Stimulated activated memory B cell treated with anti-CD40 and anti-IgM and Interleukin-4, amounts not matched to agents 10 μg/mL and 1 μg/mL and 100 μg/mL, for 72 hours (primary cell): ENCODE measurements at regions not wholly inside any gene's neighbourhood (a gene's known extent, or its start where the extent isn't known, plus 50 kb on each side); places are given as distances from the start of the nearest gene placed in this dataset.
A peak's percentile ranks its signal among the peaks of the same experiment; 100 is the strongest.
"Not testable (repeated sequence)": the region's sequence is repeated elsewhere in the genome, so short reads cannot be mapped to it uniquely, and the experiment has no call there.

Experiments
- ATAC-seq: fragments of 150-1000 bp; cut with Tn5 transposase; 2 replicates; pipeline ENCODE4 v1.10.0; 2021
- H3K27ac Mint-ChIP-seq: one replicate; pipeline ENCODE4 v1.8.0; 2022; ENCODE audit warnings: mild to moderate bottlenecking, mixed read lengths
- H3K27me3 Mint-ChIP-seq: one replicate; pipeline ENCODE4 v1.8.0; 2022; ENCODE audit warnings: mixed read lengths
- H3K36me3 Mint-ChIP-seq: one replicate; pipeline ENCODE4 v1.8.0; 2022; ENCODE audit warnings: mixed read lengths
- H3K4me1 Mint-ChIP-seq: one replicate; pipeline ENCODE4 v1.8.0; 2022; ENCODE audit warnings: mixed read lengths
- H3K4me3 Mint-ChIP-seq: one replicate; pipeline ENCODE4 v1.8.0; 2022; ENCODE audit warnings: mild to moderate bottlenecking, moderate library complexity, mixed read lengths
- H3K9me3 Mint-ChIP-seq: one replicate; pipeline ENCODE4 v1.8.0; 2022; ENCODE audit warnings: mixed read lengths

DNA sequence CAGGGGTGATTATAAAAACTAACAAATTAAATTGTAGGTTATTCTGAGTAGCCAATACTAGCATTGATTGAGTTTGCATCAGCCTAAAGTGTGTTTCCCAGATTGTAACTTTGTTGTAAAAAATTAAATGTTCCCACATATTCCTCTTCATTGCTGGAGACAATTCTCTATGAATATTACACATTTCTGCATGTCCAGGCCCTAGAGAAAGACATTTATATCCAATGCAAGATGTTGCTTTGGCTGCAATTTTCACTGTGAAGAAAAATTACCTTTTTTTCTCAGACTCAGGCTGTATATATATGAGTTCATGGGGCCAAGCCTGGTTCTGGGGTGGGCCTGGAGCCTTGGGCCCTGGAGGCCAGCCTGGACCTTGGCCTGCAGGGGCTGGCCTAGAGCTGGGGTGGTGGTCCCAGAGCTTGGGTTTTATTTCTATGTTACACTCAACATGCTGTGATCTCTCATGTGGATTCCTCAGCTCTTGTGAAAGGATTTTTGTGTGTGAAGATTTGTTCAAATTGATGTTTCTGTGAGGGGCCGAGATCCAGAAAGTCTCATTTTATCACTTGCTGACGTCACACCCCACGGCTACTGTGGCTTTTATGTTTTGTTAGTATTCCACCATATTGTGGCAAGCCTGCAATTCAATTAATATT lies 232.5 kb downstream of the SPATA31A1 start:
- Mint-ChIP-seq H3K36me3 (no peaks in the 10 kb centered on the region), H3K4me1 (no peaks in the 10 kb centered on the region), H3K27me3 (no peaks in the 10 kb centered on the region), H3K9me3 (no peaks in the 10 kb centered on the region), H3K27ac (no peak overlapping the region), H3K4me3 (no peak overlapping the region)
- ATAC-seq = peak; percentile 53

DNA sequence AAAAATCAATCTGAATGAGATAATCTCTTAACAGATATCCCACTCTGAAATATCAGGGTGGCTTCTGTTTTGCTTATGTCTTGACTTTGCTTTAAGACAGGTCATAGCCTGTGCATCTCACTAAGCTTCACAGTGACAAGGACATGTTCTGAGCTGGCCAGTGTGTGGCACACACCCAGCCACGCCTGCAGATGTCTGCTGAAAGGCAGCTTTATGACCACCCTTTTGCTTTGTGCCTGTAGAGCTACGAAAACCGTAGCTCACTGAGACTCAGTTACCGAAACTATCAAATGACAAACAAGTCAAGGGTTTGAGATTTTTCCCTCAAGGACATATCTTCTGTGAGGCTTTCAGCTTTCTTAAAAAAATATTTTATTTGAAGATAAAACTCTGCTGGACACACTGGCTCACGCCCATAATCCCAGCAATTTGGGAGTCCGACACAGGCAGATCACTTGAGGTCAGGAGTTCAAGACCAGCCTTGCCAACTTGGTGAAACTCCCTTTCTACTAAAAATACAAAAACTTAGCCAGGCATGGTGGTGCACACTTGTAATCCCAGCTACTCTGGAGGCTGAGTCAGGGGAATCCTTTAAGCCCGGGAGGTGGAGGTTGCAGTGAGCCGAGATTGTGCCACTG lies 233.2 kb downstream of the SPATA31A1 start:
- Mint-ChIP-seq H3K4me3 (no peak overlapping the region), H3K9me3 (no peaks in the 10 kb centered on the region), H3K27me3 (no peaks in the 10 kb centered on the region), H3K36me3 (no peaks in the 10 kb centered on the region), H3K4me1 (no peaks in the 10 kb centered on the region), H3K27ac (no peak overlapping the region)
- ATAC-seq = peak; percentile 44

DNA sequence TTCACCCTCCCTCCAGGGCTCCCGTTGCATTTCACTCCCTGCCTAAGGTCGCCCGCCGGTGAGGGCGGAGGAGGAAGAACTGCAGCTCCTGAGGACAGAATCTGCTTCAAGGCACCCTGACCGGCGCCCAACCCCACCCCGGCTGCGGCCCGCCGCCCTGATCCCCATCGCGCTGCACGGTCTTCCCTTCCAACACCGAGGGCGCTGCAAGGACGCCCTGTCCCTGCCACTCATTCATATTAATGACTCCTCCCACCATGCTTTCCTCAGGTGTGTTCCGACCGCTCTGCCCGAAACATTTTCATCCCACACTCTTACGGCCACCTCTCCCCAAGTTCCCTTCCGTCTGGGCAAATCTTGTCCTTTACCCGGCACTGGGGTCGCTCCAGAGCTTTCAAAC lies 248.6 kb downstream of the SPATA31A1 start:
- H3K4me1 Mint-ChIP-seq, H3K9me3 Mint-ChIP-seq: not testable (repeated sequence)

DNA sequence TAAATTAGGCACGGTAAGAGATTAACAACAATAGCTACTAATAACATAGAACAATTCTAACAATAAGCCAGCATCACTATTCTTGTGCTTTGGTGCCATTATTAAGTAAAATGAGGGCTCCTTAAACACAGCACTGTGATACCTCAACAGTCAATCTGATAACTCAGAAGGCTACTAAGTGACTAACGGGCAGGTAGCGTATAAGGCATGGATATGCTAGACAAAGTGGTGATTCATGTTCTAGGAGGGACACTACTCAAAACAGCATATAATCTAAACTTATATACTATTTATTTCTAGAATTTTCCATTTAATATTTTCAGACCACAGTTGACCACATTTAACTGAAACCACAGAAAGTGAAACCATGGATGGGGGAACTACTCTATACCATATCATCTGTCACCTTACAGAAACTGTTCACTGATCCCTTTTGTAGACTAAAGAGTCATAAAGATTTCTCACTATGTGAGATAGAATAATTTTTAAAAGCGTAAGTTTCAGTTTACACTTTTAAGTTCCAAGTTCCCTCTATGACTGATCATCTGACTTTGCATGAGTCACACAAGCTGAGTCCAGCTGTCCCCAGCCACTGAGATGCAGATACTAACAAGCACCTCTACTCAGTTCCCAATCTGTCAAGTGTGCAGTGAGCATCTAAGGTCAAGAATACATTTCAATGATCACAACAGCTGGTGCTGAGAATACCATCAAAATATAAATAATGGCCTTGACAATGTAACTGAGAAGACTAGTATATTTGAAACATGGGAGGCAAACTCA lies 256.2 kb downstream of the SPATA31A1 start:
- peak; percentile 88 for ATAC-seq

More for the DNA sequence above, 248.6 kb downstream of the SPATA31A1 start:
- H3K27ac Mint-ChIP-seq, H3K36me3 Mint-ChIP-seq, H3K27me3 Mint-ChIP-seq, ATAC-seq: not testable (repeated sequence)
- peak overlapping the region; percentile 46 for H3K4me3 Mint-ChIP-seq

DNA sequence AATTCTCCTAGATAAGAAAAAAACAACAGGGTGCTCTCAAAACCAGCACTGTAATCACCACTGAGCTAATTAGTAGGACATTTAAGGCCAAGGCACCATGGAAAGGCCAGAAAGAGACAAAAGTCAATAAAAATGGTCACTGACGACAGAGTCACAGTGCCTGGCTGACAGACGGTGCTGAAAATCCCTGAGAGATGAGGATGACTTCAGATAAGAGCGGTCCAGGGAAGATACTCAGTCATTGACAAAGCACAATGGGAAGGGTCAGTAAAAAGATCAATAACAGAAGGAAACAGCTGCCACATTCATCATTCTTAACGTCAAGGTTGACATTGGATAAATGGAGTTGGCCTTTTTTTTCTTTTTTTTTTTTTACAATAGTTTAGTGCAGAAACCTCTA lies 261.0 kb downstream of the SPATA31A1 start:
- not testable (repeated sequence) for H3K36me3 Mint-ChIP-seq, H3K27ac Mint-ChIP-seq, H3K4me3 Mint-ChIP-seq, ATAC-seq, H3K4me1 Mint-ChIP-seq, H3K27me3 Mint-ChIP-seq, H3K9me3 Mint-ChIP-seq

More for the DNA sequence above, 256.2 kb downstream of the SPATA31A1 start:
- H3K36me3 Mint-ChIP-seq, H3K27me3 Mint-ChIP-seq, H3K4me3 Mint-ChIP-seq, H3K9me3 Mint-ChIP-seq, H3K27ac Mint-ChIP-seq, H3K4me1 Mint-ChIP-seq: not testable (repeated sequence)

DNA sequence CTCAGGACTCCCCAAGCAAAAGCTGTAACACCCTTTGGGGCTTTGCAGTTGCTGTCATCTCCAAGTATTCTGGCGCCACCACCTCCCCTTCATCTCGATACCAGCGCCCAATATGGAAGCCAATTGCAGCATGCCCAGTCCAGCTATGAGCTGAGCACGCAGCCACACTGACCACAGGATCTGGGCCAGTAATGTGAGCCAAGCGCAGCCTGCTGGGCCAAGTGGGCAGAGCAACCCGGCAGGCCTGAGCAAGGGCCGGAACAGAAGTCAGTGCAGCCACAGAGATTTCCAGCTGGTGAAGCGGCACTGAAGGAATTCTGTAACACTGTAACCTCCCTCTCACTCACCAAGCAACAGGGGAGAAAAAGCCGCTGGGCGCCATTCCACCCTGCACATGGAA lies 268.6 kb downstream of the SPATA31A1 start:
- not testable (repeated sequence) for H3K36me3 Mint-ChIP-seq, ATAC-seq, H3K27ac Mint-ChIP-seq

DNA sequence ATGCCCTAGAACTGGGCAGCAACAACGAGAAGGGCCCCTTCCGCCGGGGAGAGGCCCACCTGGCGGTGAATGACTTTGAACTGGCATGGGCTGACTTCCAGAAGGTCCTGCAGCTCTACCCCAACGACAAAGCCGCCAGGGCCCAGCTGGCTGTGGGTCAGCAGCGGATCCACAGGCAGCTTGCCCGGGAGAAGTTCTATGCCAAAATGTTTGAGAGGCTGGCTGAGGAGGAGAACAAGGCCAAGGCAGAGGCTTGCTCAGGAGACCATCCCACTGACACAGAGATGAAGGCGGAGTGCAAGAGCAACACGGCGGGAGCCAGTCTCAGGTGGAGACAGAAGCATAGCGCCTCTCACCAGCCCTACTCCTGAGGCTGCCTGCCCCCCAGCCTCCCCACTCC lies 276.6 kb downstream of the SPATA31A1 start:
- not testable (repeated sequence) for H3K36me3 Mint-ChIP-seq, ATAC-seq, H3K27me3 Mint-ChIP-seq, H3K27ac Mint-ChIP-seq, H3K9me3 Mint-ChIP-seq, H3K4me3 Mint-ChIP-seq, H3K4me1 Mint-ChIP-seq

More for the DNA sequence above, 268.6 kb downstream of the SPATA31A1 start:
- H3K9me3 Mint-ChIP-seq, H3K4me1 Mint-ChIP-seq, H3K4me3 Mint-ChIP-seq, H3K27me3 Mint-ChIP-seq: not testable (repeated sequence)

DNA sequence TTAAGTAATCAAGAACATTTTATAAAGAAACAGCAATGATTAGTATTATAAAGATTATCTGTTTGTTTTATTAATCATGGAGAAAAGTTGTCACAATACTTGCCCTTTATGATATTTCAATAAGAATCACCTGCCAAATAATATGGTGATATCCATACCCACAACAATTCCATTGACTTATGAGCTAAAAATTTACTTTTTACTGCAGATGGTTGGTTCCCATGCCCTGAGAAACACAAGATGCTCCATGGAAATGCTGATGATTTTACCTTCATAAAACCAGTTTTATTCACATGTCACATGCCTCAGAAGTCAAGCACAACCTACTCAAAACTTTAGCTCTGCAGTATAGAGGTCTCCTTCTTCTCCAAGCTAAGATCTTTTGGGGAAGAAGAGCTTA lies 293.6 kb downstream of the SPATA31A1 start:
- not testable (repeated sequence) for H3K9me3 Mint-ChIP-seq, H3K27ac Mint-ChIP-seq, H3K4me1 Mint-ChIP-seq, H3K4me3 Mint-ChIP-seq, H3K36me3 Mint-ChIP-seq, H3K27me3 Mint-ChIP-seq, ATAC-seq

DNA sequence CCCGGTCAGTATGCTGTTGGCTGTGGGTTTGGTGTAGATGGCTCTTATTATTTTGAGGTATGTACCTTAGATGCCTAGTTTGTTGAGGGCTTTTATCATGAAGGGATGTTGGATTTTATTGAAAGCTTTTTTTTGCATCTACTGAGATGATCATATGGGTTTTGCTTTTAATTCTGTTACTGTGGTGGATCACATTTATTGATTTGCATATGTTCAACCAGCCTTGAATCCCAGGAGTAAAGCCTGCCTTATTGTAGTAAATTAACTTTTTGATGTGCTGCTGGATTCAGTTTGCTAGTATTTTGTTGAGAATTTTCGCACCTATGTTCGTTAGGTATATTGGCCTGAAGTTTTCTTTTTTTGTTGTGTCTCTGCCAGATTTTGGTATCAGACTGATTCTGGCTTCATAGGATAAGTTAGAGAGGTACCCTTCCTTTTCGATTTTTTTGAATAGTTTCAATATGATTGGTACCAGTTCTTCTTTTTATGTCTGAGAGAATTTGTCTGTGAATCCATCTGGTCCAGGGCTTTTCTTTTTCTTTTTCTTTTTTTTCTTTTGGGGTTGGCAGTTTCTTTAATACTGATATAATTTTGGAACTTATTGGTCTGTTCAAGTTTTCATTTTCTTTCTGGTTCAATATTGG lies 301.6 kb downstream of the SPATA31A1 start:
- not testable (repeated sequence) for H3K9me3 Mint-ChIP-seq, H3K27me3 Mint-ChIP-seq, H3K36me3 Mint-ChIP-seq, H3K4me3 Mint-ChIP-seq, H3K4me1 Mint-ChIP-seq, H3K27ac Mint-ChIP-seq
- ATAC-seq = peak; percentile 85

DNA sequence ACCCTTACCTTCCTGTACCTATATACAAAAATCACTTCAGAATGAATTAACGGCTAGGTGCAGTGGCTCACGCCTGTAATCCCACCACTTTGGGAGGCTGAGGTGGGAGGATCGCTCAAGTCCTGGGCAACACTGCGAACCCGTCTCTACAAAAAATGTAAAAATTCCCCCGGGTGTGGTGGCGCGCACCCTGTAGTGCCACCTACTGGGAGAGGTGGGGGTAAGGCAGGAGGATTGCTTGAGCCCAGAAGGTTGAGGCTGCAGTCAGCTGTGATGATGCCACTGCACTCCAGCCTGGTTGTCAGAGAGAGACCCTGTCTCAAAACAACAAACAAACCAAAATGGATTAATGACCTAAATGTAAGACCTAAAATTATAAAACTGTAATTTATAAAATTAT lies 307.6 kb downstream of the SPATA31A1 start:
- H3K36me3 Mint-ChIP-seq, H3K27me3 Mint-ChIP-seq, H3K4me3 Mint-ChIP-seq, H3K9me3 Mint-ChIP-seq, H3K27ac Mint-ChIP-seq, H3K4me1 Mint-ChIP-seq: not testable (repeated sequence)
- ATAC-seq = peak; percentile 55

DNA sequence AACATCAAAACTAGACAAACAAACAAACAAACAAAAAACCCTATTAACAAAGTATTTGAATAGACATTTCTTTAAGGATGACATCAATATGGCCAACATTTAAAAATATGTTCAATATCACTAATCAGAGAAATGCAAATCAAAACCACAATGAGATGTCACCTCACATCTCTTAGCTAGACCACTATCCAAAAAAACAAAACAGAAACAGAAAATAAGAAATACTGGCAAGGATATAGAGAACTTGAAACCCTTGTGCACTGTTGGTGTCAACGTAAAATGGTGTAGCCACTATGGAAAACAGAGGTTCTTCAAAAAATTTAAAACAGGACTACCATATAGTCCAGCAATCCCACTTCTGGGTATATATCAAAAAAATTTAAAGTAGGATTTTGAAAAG lies 308.2 kb downstream of the SPATA31A1 start:
- not testable (repeated sequence) for ATAC-seq, H3K4me1 Mint-ChIP-seq, H3K4me3 Mint-ChIP-seq, H3K36me3 Mint-ChIP-seq, H3K27me3 Mint-ChIP-seq, H3K27ac Mint-ChIP-seq, H3K9me3 Mint-ChIP-seq

DNA sequence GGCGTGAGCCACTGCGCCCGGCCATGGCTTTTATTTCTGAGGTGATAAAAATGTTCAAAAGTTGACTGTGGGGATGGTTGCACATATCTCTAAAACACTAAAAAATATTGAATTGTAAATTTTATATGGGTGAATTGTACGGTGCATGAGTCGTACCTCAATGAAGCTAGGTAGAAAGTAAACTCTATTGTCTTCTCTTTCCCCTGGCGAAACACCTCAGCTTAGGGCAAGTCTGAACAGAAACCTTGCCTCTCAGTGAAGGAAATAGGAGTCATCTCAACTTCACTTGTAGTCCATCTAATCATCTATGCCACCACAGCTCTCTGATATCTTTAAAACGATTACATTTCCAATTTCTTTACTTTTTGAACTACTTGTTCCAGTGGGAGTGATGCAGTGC lies 309.6 kb downstream of the SPATA31A1 start:
- H3K36me3 Mint-ChIP-seq, H3K4me3 Mint-ChIP-seq, H3K27ac Mint-ChIP-seq, H3K27me3 Mint-ChIP-seq, H3K4me1 Mint-ChIP-seq, H3K9me3 Mint-ChIP-seq, ATAC-seq: not testable (repeated sequence)

DNA sequence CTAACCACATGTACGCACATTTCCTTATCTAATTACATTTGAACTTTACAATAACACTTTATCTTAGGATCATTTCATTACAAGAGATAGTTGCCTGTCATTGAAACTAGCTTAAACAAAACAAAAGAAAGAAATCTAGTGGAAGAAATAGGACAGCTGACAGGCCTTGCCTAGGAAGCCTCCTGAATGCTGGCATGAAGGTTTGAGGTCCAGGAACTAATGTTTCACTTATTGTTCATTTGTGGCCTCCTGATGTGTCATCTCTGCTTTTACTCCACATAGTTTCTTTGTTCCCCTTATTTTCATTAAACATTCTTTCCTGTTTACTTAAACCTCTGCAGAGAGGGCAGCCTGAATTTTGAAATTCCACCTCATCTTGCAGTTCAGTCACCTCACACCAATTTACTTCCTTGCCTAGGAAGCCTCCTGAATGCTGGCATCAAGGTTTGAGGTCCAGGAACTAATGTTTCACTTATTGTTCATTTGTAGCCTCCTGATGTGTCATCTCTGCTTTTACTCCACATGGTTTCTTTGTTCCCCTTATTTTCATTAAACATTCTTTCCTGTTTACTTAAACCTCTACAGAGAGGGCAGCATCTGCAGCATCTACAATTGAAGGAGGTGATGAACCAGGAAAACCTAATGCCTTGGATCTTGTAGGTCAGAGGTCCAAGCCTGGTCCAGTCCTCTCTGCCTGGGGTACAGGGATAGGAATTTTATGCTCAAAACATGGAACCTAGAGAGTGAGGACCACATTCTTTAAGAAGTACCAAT lies 319.2 kb downstream of the SPATA31A1 start:
- not testable (repeated sequence) for ATAC-seq, H3K36me3 Mint-ChIP-seq, H3K9me3 Mint-ChIP-seq, H3K4me3 Mint-ChIP-seq, H3K27me3 Mint-ChIP-seq, H3K4me1 Mint-ChIP-seq, H3K27ac Mint-ChIP-seq

DNA sequence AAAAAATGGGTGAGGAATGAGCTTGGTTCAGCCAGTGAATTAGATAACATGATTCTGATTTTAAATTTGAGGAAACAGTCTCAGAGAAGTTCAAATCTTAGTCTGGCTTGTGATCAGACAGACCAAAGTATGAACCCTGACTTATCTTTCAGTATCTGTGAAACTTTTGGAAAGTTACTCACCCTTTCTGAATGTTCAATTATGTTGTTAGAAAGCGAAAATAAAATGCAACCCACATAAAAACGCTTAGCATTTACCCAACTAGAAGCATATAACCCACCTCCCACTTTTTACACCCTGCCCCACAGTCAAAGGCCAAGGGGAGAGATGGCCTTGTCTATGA lies 319.7 kb downstream of the SPATA31A1 start:
- H3K9me3 Mint-ChIP-seq, H3K4me3 Mint-ChIP-seq, ATAC-seq, H3K27ac Mint-ChIP-seq, H3K4me1 Mint-ChIP-seq, H3K27me3 Mint-ChIP-seq, H3K36me3 Mint-ChIP-seq: not testable (repeated sequence)

DNA sequence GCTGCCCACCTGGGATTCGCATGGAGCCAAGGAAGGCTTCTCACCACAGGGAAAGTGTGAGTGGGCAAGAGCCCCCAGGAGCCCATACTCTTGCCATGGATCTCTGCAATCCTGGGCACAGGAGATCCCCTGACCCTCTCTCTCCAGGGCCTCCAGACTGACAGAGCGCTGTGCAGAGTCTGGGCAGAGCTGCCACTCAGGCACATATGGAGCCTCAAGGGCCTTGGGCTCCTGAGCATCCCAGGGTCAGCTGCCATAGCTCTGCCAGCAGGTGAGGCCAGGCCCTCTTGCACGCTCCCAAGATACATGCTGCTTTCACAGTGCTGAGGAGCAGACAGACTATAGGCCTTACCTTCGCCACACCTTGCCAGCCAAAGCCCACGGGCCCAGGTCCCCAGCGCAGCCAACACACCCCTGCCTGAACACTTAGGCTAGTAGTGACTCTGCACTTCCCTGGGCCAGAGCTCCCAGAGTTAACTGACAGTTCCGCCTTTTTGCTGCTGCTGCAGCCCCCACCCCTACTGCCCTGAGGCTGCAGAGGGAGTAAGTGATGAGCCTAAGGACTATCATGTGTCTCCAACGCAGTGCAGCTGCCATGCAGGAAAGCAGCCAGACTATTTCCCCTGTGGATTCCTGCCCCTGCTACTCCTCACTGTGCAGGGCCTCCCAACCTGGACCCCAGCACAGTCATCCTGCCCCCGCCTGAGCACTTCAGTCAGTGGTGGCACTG lies 323.2 kb downstream of the SPATA31A1 start:
- ATAC-seq = peak; percentile 41
- H3K36me3 Mint-ChIP-seq, H3K9me3 Mint-ChIP-seq, H3K4me3 Mint-ChIP-seq, H3K4me1 Mint-ChIP-seq, H3K27ac Mint-ChIP-seq, H3K27me3 Mint-ChIP-seq: not testable (repeated sequence)
